K562 (cell line): ENCODE measurements at regions not wholly inside any gene's neighbourhood (a gene's known extent, or its start where the extent isn't known, plus 50 kb on each side); places are given as distances from the start of the nearest gene placed in this dataset.

Source experiments
- ATAC-seq: fragments of 200-7000 bp; cut with Tn5 transposase; 3 replicates; pipeline ENCODE4 v1.9.1; 2020; ENCODE audit warnings: moderate library complexity
- BruUV-seq: library from RNA; stranded (reverse); fragments of 400-500 nt; replicated peaks from 2 replicates; lab custom pipeline; 2021; lab: Mats Ljungman, UMichigan
- CTCF ChIA-PET: fragments of 300-600 bp; formaldehyde crosslinking; extraction: SDS; loops from one replicate; lab custom pipeline; 2021; ENCODE audit warnings: low intra/inter-chr PET ratio; lab: Yijun Ruan, JAX
- POLR2A ChIA-PET: fragments of 300-600, 350-650 bp; sonication (Branson Sonifier 250); formaldehyde crosslinking; extraction: SDS; loops from one replicate; lab custom pipeline; 2021; ENCODE audit warnings: antibody characterized with exemption, inconsistent platforms; lab: Yijun Ruan, JAX
- DNase-seq, 4 experiments: peaks; one replicate each; pipeline versions ENCODE4 v3.0.0 to v3.0.0-alpha.2; 2011 to 2018; ENCODE audit warnings: low spot score in 3 of 4, mixed read lengths in 3 of 4; ENCODE audit errors: extremely low read depth in 1 of 4
- FAIRE-seq: peaks from 2 replicates; lab custom pipeline; 2011; peaks lifted over from hg19 to GRCh38; lab: Jason Lieb, UNC
- H2AFZ ChIP-seq: 2 replicates; pipeline ENCODE4 v1.6.0; 2011; ENCODE audit warnings: low read depth, low read length, control low read depth, inconsistent platforms
- H3K27ac ChIP-seq: fragments of 200-600 bp; 3 replicates; pipeline ENCODE4 v1.8.0; 2011; ENCODE audit warnings: low read depth, mild to moderate bottlenecking, control low read depth, inconsistent platforms, low read length, moderate library complexity, mixed read lengths; ENCODE audit errors: extremely low read depth
- H3K27me3 ChIP-seq, 2 experiments: fragments of 300-600 bp in 1 of 2; 2 replicates in 1 of 2; 3 replicates in 1 of 2; pipeline versions ENCODE4 v1.6.0 to v1.8.0; 2011; ENCODE audit warnings: inconsistent platforms in 2 of 2, low read length in 2 of 2, mild to moderate bottlenecking in 1 of 2, mixed read lengths in 1 of 2, moderate library complexity in 1 of 2; ENCODE audit not compliant: control insufficient read depth in 2 of 2, insufficient read depth in 2 of 2
- H3K36me3 ChIP-seq: fragments of 300-600 bp; 3 replicates; pipeline ENCODE4 v1.8.0; 2011; ENCODE audit warnings: mild to moderate bottlenecking, low read length, inconsistent platforms; ENCODE audit not compliant: control insufficient read depth, insufficient read depth
- H3K4me1 ChIP-seq, 2 experiments: fragments of 200-600 bp in 1 of 2; replicated peaks in 1 of 2; 2 replicates in 1 of 2; 3 replicates in 1 of 2; pipeline versions ENCODE4 v1.5.1 to v1.8.0; 2011; ENCODE audit warnings: inconsistent platforms in 2 of 2, low read length in 2 of 2, mild to moderate bottlenecking in 1 of 2, mixed read lengths in 1 of 2, moderate library complexity in 1 of 2; ENCODE audit not compliant: control insufficient read depth in 2 of 2, insufficient read depth in 2 of 2
- H3K4me2 ChIP-seq: 2 replicates; pipeline ENCODE4 v1.6.1; 2011; ENCODE audit warnings: low read length, control low read depth, inconsistent platforms, mixed read lengths; ENCODE audit not compliant: insufficient read depth
- H3K4me3 ChIP-seq: fragments of 200-600 bp; sonication (generic), shearing (Covaris generic); 2 replicates; pipeline ENCODE4 v1.5.1; 2016; ENCODE audit warnings: control low read depth, inconsistent platforms
- H3K79me2 ChIP-seq: fragments of 200-600 bp; 3 replicates; pipeline ENCODE4 v1.8.0; 2011; ENCODE audit warnings: low read length, inconsistent platforms; ENCODE audit not compliant: control insufficient read depth, insufficient read depth
- H3K9ac ChIP-seq, 2 experiments: 2 replicates each; pipeline versions ENCODE4 v1.6.0 to v1.6.1; 2011; ENCODE audit warnings: low read depth in 2 of 2, low read length in 2 of 2, control low read depth in 1 of 2, inconsistent platforms in 1 of 2, mild to moderate bottlenecking in 1 of 2, mixed read lengths in 1 of 2; ENCODE audit not compliant: insufficient read depth in 1 of 2
- H3K9me1 ChIP-seq: one replicate; pipeline ENCODE4 v1.6.0; 2011; ENCODE audit warnings: inconsistent platforms, mild to moderate bottlenecking, low read length, moderate library complexity; ENCODE audit not compliant: control insufficient read depth, insufficient read depth
- H3K9me3 ChIP-seq: replicated peaks from 2 replicates; pipeline ENCODE4 v1.5.1; 2011; ENCODE audit warnings: low read depth, low read length, inconsistent platforms; ENCODE audit not compliant: control insufficient read depth, insufficient read depth
- H4K20me1 ChIP-seq: replicated peaks from 2 replicates; pipeline ENCODE4 v1.6.1; 2011; ENCODE audit warnings: low read length, inconsistent platforms, mixed read lengths; ENCODE audit not compliant: control insufficient read depth, insufficient read depth
- GMEB1 ChIP-seq: fragments of 250-450 bp; sonication (Bioruptor Pico); IDR thresholded peaks from 2 replicates; pipeline ENCODE4 v1.4.0; 2020; ENCODE audit warnings: mild to moderate bottlenecking
- MTA2 ChIP-seq: fragments of 450-650 bp; IDR thresholded peaks from 2 replicates; pipeline ENCODE4 v1.6.1; 2016; ENCODE audit warnings: low read depth
- MYBL2 ChIP-seq, 2 experiments: fragments of 450-650 bp in 1 of 2; sonication (generic) in 1 of 2; formaldehyde crosslinking in 1 of 2; IDR thresholded peaks; 2 replicates each; pipeline versions ENCODE4 v1.6.1 to v1.8.1; 2017 to 2022; ENCODE audit warnings: borderline replicate concordance in 1 of 2, inconsistent platforms in 1 of 2, low read depth in 1 of 2, mild to moderate bottlenecking in 1 of 2, missing genetic modification reagents in 1 of 2, moderate library complexity in 1 of 2
- NONO ChIP-seq, 2 experiments: fragments of 200-400 bp in 1 of 2; fragments of 450-650 bp in 1 of 2; formaldehyde crosslinking in 1 of 2; IDR thresholded peaks; 2 replicates each; pipeline ENCODE4 v1.6.1; 2017; ENCODE audit warnings: low read depth in 2 of 2, mild to moderate bottlenecking in 2 of 2, moderate library complexity in 2 of 2, low read length in 1 of 2
- RBM17 ChIP-seq: fragments of 200-400 bp; formaldehyde crosslinking; IDR thresholded peaks from 2 replicates; pipeline ENCODE4 v1.6.1; 2017; ENCODE audit warnings: low read depth, mild to moderate bottlenecking, low read length, borderline replicate concordance
- SAFB2 ChIP-seq: fragments of 200-400 bp; formaldehyde crosslinking; IDR thresholded peaks from 2 replicates; pipeline ENCODE4 v1.6.1; 2018; ENCODE audit warnings: borderline replicate concordance, low read length, low read depth, moderate library complexity; ENCODE audit not compliant: severe bottlenecking
- SAP30 ChIP-seq: fragments of 200-600 bp; sonication (generic); IDR thresholded peaks from 2 replicates; pipeline ENCODE4 v1.6.1; 2012; ENCODE audit warnings: borderline replicate concordance, low read depth, mild to moderate bottlenecking, moderate library complexity, low read length, control low read depth, inconsistent platforms; ENCODE audit not compliant: insufficient read depth, poor library complexity, severe bottlenecking
- SMAD4 ChIP-seq: fragments of 250-450 bp; sonication (Bioruptor Pico); conservative IDR thresholded peaks from 2 replicates; pipeline ENCODE4 v1.8.0; 2021; ENCODE audit warnings: inconsistent platforms, mild to moderate bottlenecking, moderate library complexity
- SP1 ChIP-seq: sonication (generic); formaldehyde crosslinking; IDR thresholded peaks from 2 replicates; pipeline ENCODE4 v1.8.1; 2022; ENCODE audit warnings: mild to moderate bottlenecking, missing genetic modification reagents
- SRSF7 ChIP-seq: fragments of 200-400 bp; formaldehyde crosslinking; optimal IDR thresholded peaks from 2 replicates; pipeline ENCODE3; 2017; ENCODE audit warnings: mild to moderate bottlenecking, low read depth, low read length
- TRIM28 ChIP-seq: fragments of 450-650 bp; IDR thresholded peaks from 2 replicates; pipeline ENCODE4 v1.6.1; 2017
- ZNF764 ChIP-seq: fragments of 250-450 bp; sonication (Bioruptor Pico); IDR thresholded peaks from 2 replicates; pipeline ENCODE4 v1.4.0; 2020; ENCODE audit warnings: low read depth, mild to moderate bottlenecking, moderate library complexity
- WGBS: fragments of 100-300 bp; shearing (Covaris generic); methylation state at CpG from one replicate; pipeline ENCODE4 v1.1.6; 2016; ENCODE audit warnings: low coverage, mixed read lengths; ENCODE audit not compliant: insufficient coverage; ENCODE audit errors: missing lambda C conversion rate; 5-methylcytosine and 5-hydroxymethylcytosine counted together
- in situ Hi-C: fragments of 300-500 bp; cut with MboI; formaldehyde crosslinking; loops from 4 replicates; pipeline ENCODE4 v1.15.0; 2018; ENCODE audit warnings: inconsistent platforms, mixed read lengths
- intact Hi-C: fragments of 100-400 bp; cut with micrococcal nuclease; formaldehyde crosslinking; loops from 2 replicates; pipeline ENCODE4 v1.14.2; 2022
- TF ChIP-seq, protein P1 (sequence below): fragments of 450-650 bp; IDR thresholded peaks from 2 replicates; pipeline ENCODE4 v1.6.1; 2016; ENCODE audit warnings: mild to moderate bottlenecking

DNA sequence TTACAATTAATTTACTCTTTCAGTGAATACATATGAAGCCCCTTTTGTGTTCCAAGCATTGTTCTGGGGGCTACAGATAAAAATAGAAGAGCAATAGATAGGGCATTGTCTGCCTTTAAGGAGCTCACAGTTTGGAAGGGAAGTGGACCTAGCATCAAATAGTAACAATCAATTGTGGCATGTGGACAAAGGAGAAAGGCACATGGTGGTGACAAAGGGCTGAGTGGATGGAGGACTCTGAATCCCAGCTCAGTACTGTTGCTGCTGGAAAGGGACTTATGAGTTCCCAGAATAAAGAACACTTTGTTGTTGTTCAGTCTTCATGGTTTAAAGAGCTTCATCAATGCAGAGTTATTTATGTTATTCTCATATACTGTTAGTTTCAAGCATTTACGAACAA, 217.7 kb downstream of the HRH4 start:
- ATAC-seq: no peak
- H3K4me2 ChIP-seq: no peak overlapping the region
- no peaks in the 10 kb centered on the region for H3K27me3 ChIP-seq
- CTCF ChIA-PET: no interaction called here
- POLR2A ChIA-PET: no interaction called here
- DNase-seq: no peak
- no peak overlapping the region for H3K9ac ChIP-seq
- no peak overlapping the region for H3K4me3 ChIP-seq
- BruUV-seq: no TSS peak
- 0% methylated on average over 1 of the region's 1 CpG for WGBS
- in situ Hi-C loops: no loop called here
- no peak for FAIRE-seq
- H3K9me3 ChIP-seq: no peaks in the 10 kb centered on the region
- H3K9me1 ChIP-seq: no peaks in the 10 kb centered on the region
- H3K36me3 ChIP-seq: no peaks in the 10 kb centered on the region
- TF ChIP-seq GMEB1 (CRISPR knock-in tag) (no peak), MTA2 (no peak)
- no peaks in the 10 kb centered on the region for H3K79me2 ChIP-seq
- no peak overlapping the region for H2AFZ ChIP-seq
- no peak overlapping the region for H3K27ac ChIP-seq
- no peaks in the 10 kb centered on the region for H3K4me1 ChIP-seq
- intact Hi-C loops: no loop called here
- H4K20me1 ChIP-seq: no peaks in the 10 kb centered on the region

GRCh38 chr18:24678626-24679025, 218.2 kb downstream of the HRH4 start:
- in situ Hi-C loops: no loop called here
- 0% methylated on average over 3 of the region's 3 CpGs for WGBS

More at GRCh38 chr18:24678626-24679025, 218.2 kb downstream of the HRH4 start:
- ChIA-PET CTCF (no interaction called here), POLR2A (no interaction called here)
- Histone ChIP-seq H3K36me3 (no peaks in the 10 kb centered on the region), H3K4me2 (no peak overlapping the region), H3K27me3 (no peaks in the 10 kb centered on the region), H3K4me3 (no peak overlapping the region), H3K79me2 (no peaks in the 10 kb centered on the region), H4K20me1 (no peaks in the 10 kb centered on the region), H3K9ac (no peak overlapping the region), H3K9me1 (no peaks in the 10 kb centered on the region), H3K4me1 (no peaks in the 10 kb centered on the region), H2AFZ (no peak overlapping the region), H3K27ac (no peak overlapping the region), H3K9me3 (no peaks in the 10 kb centered on the region)
- DNase-seq: no peak
- ATAC-seq: no peak
- TF ChIP-seq SAP30 (no peak), SMAD4 (no peak), MYBL2 (IDR thresholded peaks at IDR 0.05; ENCODE audit: low read depth) (no peak), MYBL2 (CRISPR knock-in tag; IDR thresholded peaks at IDR 0.05; ENCODE audit: borderline replicate concordance) (no peak), RBM17 (no peak), SAFB2 (no peak), NONO (IDR thresholded peaks at IDR 0.05; ENCODE audit: low read depth in 2 of 2, low read length in 1 of 2) (no peak), ZNF764 (CRISPR knock-in tag) (no peak), SP1 (CRISPR knock-in tag) (no peak), TRIM28 (no peak), SRSF7 (no peak)
- TF ChIP-seq, protein P1, sequence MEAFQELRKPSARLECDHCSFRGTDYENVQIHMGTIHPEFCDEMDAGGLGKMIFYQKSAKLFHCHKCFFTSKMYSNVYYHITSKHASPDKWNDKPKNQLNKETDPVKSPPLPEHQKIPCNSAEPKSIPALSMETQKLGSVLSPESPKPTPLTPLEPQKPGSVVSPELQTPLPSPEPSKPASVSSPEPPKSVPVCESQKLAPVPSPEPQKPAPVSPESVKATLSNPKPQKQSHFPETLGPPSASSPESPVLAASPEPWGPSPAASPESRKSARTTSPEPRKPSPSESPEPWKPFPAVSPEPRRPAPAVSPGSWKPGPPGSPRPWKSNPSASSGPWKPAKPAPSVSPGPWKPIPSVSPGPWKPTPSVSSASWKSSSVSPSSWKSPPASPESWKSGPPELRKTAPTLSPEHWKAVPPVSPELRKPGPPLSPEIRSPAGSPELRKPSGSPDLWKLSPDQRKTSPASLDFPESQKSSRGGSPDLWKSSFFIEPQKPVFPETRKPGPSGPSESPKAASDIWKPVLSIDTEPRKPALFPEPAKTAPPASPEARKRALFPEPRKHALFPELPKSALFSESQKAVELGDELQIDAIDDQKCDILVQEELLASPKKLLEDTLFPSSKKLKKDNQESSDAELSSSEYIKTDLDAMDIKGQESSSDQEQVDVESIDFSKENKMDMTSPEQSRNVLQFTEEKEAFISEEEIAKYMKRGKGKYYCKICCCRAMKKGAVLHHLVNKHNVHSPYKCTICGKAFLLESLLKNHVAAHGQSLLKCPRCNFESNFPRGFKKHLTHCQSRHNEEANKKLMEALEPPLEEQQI: no peak
- intact Hi-C loops: no loop called here
- FAIRE-seq: no peak
- no TSS peak for BruUV-seq
